Daoy (cell line): ENCODE measurements at regions not wholly inside any gene's neighbourhood (a gene's known extent, or its start where the extent isn't known, plus 50 kb on each side); places are given as distances from the start of the nearest gene placed in this dataset.

ENCODE experiments used
- DNase-seq: peaks from one replicate; pipeline ENCODE4 v3.0.0-alpha.2; 2015; ENCODE audit warnings: low read depth

DNA sequence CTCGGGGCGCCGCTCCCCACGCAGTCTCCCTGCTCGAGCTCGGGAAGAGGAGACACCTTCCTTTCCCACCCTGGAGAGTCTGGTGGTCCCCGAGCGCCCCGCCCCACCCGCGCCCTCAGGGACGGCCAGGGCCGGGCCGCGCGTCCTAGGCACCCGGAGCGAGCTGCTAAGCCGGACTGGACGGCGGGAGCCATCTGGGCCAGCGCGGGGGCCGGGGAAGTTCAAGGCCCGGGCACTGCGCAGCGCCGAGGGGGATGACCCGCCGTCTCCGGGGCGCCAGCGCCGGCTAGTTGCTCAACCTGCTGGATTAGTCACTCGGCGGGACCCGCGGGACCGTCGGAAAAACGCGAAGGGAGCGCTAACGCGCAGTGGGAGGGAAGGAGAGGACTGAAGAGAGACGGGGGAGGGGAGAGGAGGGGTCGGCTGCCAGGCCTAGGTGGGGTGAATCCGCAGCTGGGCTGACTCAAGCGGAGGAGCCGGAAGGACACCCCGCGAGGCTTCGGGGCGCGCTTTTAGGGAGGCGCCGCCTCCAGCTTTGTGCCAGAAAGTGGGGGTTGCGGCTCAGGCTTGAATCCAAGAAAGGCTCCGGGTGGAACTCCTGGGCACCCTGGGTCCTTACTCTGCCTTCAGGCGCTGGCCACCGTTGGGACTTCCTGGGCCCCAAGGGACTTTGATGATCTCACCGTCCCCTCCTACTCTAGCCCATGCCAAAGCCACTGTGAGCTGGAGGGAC lies 75.7 kb upstream of the FOXP4 start:
- peak; percentile 62 for DNase-seq

DNA sequence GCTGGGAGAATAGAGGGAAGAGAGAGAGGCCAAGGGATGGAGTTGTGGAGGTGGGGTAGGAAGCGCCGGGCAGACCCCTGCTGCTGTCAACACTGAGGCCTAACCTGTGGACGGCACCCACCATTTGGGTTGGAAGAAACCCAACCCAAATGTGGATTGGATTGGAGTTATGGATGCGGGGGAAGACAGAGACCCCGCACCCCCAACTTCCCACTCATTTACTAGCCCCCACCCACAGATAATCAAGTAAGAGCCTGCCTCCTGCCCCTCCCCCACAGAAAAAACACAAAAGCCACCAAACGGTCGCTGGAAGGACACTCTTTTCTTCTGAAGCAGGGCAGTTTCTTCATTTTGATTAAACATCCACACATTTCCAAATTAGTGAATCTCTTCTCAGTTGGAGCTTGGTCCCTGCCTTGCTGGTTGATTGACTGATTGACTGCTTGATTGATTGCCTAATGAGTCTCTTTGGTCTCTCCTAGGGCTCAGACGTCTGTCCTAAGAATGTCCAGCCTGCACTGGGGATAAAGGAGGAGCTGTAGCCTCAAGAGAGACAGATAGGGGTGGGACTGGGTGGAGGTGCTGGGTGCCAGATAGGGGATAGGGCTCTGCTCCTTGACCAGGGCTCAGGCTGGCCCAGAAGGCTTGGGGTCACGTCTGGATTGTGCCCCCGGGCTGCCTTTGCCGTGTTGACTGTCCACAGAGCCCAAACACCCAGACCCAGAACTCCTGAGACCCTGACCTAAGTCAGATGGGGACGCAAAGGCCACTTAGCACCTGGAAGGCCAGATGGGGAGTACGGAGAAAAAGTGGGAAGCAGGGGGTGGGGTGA lies 74.9 kb upstream of the FOXP4 start:
- no peak for DNase-seq

DNA sequence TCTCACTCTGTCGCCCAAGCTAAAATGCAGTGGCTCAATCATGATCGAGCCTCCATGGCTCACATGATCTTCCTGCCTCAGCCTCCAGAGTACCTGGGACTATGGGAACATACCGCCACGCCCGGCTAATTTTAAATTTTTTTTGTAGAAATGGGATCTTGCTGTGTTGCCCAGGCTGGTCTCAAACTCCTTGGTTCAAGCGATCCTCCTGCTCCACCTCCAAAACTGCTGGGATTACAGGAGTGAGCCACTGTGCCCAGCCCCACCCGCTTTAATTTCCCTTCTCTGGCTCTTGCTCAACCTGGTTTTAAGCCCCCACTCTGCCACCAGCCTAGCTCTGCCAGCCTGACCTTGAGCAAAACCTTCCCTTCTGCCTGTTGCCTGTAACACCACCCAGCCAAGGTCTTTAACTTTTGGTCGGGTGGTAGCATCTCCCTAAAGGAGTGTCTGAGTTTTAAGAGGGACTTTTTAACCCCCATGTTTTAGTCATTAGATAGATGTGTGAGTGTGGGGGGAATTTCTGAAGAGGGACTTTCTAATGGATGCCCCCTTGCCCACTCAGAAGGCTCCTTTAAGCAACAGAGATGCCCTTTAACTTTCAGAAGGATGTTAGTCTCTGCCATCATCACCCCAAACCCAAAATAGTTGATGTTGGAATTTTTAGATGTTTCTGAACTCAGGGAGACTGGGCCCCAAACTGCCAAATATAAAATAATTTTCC lies 71.8 kb upstream of the FOXP4 start:
- DNase-seq: no peak

DNA sequence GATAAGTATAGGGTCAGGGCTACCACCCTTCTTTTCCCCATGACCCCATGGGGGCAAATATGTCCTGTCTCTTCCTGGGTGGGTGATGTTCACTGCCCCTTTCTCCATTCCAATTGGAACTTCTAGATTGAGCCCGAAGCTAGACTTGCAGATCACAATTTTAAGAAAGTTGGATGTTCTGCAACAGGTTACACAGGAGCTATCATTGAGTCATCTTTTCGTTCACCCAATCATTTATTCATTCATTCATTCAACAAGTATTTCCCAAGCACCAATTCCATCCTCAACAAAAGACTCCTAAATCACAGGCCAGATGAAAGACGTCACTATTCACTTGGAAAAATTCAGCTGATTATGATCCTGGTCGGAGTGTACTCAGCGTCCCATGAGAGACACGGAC lies 71.0 kb upstream of the FOXP4 start:
- DNase-seq: no peak

DNA sequence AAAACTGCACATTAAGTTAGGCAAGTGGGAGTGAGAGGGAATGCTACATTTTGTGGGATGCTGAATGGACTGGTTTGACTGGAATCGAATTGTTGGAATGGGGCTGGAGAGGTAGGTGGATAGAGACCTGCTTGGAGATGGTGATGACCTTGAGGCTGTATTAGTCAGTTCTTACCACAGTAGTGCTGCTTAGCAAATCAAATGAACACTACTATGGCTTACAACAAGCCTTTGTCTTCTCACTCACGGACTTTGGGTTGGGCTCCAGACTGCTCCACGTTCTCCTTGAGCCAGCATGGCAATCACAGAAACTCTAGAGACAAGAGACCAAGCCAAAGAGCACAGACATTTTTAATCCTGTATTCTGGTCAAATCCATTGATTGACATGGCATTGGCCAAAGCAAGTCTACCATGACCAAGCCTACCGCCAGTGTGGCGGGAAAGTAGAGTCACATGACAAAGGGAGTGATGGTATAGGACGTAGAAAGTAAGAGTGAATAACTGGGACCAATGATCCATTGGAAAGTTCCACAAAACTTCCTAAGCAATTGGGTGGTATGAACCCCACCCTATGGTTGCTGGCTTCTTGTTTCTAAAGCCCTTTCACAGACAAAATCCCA lies 70.3 kb upstream of the FOXP4 start:
- no peak for DNase-seq

DNA sequence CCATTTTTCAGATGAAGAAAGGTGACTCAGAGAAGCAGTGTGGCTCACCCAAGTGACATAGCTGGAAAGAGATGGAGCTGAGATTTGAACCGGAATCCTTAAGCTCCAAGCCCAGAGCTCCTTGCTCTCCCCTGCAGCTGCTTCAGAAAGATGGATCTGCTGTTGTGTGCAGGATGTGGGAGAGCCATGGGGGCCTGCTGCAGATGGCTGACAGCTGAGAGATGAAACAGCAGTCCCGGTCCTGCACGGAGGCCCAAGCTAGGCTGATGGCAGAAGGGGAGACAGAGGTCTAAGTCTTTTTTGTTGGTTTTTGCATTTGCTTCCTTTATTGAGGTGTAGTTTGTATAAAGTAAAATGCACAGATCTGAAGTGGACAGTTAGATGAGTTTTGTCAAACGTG lies 69.8 kb upstream of the FOXP4 start:
- DNase-seq: no peak

DNA sequence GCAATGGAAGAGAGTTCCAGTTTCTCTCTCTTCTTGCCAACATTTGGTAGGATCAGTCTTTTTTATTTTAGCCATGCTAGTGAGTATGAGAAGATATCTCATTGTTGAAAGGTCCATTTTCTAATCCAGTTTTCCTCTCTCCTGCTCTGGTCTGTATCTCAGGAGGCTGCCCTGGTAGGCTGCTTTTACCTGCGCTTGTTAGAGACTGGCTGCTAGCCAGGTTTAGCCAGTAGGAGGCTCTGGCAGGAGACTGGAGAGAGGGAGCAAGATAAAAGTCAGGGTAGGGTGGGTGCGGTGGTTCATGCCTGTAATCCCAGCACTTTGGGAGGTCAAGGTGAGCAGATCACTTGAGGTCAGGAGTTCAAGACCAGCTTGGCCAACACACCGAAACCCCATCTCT lies 68.6 kb upstream of the FOXP4 start:
- DNase-seq: no peak

DNA sequence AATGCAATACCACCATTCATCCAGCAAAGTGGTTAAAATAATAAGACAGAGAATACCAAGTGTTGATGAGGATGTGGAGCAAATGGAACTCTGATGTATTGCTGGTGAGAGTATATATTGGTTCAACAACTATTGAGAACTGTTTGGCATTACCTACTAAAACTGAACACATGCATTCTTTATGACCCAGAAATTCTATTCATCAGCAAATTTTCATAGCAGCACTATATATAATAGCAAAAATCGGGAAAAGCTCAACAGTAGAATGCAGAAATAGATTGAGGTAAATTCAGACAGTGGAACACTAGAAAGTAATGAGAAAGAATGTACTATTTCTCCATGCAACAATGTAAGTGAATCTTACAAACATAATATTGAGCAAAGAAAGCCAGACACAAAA lies 62.2 kb upstream of the FOXP4 start:
- no peak for DNase-seq

DNA sequence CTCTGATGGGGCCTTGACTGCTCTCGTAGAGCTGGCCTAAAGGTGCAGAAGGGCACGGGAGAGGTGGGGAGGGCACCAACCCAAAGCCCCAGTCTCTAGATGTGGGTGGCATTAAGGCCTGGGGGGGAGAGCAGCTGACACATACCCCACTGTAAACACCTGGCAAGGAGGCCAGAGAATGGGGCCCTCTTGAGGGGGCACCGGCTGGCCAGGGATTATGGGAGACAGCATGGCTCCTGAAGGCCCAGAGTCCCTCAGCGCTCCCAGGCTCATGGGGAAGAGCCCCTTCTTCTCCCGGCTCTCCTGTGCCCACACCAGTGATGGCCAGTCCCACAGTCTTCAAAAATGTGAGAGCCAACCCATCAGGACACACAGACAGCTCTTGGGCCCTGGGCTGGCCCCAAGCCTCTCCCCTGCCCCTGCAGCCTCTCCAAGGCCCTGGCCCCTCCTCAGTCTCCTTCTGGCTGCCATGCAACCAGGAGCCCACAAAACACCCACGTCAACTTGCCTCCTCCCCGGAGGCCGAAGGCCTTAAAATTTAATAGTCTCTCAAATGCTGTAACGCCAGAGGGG lies 58.2 kb upstream of the FOXP4 start:
- DNase-seq: no peak

DNA sequence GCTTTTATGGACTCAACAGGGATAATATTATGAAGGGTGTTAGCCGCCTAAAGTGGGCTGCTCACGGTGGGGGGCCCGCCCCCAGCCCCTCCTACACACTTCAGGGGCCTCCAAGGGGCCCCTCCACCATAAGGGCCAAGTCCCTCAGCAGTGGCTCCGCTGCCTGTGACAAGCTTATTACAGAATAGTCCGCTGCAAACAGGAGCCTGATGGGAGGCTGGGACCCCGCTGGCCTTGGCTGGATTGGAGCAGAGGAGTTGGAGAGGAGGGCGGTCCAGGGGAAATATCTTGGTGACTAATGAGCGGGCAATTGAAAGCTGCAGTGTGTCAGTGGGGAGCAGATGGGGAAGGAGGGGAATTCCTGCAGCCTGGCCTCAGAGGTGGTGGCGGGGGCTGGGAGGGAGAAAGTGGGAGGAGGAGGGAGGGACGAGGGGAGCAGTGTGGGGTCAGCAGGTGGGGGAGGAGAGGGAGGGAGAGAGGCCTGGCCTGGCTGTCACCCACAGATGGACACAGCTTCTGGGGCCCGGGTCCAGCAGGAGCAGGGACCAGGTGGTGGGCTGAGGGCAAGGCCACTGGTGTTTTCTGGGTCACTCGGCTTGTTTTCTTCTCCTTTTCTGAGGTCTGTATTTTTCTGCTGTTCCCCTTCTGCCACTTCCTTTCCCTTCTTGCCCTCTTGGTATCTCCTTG lies 57.6 kb upstream of the FOXP4 start:
- peak; percentile 97 for DNase-seq

DNA sequence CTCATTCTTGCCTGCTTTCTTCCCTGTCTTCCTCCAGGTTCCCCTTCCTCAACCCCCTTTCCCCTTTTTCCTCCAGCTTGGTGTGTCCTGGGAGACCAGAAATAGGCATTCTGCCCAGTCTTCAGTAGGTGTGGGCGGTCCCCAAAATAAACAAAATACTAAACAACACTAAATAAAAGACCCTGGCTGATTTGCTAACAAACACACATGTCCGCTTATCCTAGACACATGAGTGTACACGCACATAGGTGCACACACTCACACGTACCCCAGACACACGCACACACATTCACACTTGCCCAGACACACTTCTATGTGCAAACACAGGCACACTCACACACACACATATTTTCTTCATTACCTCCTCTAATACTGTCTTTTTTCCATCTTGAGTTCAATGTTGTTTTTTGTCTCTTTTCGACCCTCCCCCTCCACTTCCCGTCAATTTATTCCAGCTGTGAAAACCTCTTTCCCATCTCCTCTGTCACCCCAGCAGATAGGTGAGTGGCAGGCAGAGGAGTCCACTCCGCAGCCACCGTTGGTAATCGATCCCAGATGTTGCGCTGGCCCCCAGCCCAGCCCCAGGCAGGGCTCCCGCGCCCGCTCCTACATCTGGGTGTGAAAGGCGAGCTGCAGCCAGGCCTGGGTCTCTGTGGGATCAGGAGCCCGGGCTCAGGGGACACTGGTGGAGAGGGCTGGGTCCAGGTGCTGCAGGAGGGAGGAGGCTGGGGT lies 56.9 kb upstream of the FOXP4 start:
- peak; percentile 58 for DNase-seq

DNA sequence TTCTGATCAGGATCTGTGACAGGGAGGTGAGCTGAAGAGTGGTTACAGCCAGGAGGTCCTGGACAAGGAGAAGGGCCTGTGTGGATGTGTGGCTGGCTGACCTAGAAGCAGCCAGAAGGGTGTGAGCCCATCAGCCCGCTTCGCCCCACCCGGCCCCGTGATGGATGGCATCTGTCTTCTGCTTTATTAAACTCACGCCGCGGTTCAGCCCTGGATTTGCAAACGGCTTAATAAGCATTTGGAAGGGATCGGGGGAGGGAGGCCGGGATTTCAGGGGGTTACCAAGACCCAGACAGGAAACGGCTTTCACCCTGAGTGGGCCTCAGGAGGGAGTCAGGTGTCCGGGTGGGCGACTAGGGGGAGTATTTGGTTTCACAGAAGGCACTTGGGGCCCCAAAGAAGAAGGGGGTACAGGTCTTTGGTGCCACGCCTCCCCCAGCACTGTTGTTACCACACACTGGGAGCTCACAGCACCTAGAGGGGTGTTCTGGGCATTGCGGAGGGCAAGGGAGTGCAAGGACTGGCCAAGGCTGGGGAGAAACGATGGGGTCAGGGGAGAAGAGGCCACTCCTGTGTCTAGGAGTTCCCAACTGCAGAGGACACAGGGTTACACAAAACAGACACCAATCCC lies 53.8 kb upstream of the FOXP4 start:
- DNase-seq: no peak

DNA sequence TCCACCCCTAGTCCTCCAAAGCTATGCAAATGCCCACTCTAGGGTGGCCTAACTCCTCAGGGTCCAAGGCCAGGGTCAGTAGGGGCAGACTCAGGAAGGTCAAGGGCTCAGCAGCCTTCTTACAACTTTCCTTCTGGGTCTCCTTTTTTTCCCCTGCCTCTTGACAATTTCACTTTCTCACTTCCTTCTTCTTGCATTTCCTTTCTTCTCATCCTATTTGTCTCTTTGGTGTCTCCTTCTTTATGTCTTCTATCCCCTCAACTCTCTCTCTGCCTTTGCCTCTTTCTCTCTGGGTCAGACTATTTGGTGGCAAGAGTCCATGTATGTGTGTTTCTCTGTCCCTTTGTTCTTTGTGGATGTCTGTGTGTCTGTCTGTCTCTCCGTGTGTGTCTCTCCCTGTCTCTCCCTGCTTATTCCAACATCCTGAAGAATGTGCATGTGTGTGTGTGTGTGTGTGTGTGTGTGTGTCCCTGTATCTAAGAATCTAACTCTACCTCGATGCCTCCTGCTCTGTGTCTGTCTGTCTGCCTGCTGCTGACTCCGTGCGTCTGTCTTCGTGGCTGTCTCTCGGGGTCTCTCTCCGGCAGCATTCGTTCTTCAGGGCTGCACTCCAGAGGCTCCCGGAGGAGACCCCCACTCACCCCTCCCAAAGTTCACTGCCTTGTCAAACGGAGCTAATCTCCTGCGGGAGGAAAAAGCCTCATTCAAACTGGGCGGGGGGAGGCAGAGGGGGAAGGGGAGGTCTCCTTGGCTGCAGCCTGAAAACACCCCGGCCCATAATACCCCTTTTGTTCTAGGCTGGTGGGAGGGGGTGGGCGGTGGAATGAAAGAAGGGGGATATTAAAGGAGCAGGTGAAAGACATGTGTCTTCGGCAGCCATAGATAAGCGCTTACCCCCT lies 51.7 kb upstream of the FOXP4 start:
- DNase-seq: no peak
